RPMI7951 (cell line): ENCODE measurements at regions not wholly inside any gene's neighbourhood (a gene's known extent, or its start where the extent isn't known, plus 50 kb on each side); places are given as distances from the start of the nearest gene placed in this dataset.

Source experiments
- DNase-seq: peaks from one replicate; pipeline ENCODE4 v3.0.0-alpha.2; 2012; ENCODE audit warnings: low read depth

DNA sequence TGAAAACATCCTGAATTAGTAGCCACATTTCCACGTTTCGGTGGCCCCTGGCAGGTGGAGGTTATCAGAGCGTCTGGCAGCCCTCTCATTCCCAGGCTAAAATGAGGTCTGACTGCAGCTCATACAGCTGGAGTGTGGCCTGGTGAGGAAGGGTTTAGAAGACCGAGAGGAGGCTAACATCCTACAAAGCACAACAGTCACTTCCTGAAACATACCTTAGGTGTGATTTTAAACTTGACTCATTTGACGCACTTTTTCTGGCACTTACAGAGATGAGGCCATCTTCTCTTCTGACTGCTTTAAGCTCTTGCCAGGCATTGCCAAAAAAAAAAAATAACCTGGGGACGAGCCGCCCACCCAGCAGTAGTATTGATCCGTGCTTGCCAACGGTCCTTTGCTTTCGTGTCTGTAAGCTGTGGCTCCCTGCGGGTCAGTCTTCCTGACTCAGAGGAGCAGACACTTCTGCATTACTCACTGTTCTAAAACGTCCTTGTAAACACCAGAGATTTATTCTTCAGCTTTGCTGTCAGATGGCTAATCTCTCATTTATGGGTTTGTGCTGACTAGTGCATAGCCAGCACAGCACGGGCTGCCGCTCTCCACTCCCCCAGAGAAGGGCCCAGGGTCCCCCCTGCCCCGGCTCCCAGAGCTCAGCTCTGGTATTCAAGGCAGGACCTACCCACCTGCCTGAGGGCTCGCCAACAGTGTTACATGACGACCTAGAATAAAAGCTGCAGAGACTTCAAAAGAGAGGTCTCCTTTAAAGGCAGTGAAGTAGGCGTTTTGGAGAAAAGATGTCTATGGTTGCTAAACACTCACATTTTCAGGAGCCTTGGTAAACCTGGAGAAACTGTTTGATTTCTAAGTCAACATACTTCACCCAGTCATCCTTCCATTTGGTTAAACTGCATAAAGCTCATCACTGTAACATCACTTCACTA, 78.5 kb upstream of the FRMD1 start:
- DNase-seq, result no peak

DNA sequence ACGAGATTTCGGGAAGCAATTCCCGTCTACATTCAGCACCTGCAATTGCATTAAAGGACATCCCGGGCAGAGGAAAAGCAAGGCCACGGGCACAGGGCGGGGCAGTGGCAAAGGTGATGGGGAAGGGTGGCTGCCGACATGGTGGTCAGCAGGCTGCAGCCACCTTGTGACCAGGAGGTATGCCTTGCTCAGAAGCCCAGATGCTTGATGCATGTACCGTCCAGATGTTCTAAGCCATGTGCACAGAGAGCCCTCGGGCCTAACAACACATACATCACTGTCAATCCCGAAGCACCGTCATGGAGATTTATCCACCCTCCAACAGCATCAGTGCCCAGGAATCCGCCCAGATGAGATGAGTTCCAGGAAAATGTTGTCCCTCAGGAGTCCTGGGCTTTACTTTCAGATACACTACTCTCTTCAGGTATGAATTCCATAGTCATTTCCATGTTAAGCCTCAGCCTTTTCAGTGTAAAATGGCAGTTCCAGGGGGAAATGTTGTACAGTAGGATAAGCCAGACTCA, 77.8 kb upstream of the FRMD1 start:
- DNase-seq, result no peak

DNA sequence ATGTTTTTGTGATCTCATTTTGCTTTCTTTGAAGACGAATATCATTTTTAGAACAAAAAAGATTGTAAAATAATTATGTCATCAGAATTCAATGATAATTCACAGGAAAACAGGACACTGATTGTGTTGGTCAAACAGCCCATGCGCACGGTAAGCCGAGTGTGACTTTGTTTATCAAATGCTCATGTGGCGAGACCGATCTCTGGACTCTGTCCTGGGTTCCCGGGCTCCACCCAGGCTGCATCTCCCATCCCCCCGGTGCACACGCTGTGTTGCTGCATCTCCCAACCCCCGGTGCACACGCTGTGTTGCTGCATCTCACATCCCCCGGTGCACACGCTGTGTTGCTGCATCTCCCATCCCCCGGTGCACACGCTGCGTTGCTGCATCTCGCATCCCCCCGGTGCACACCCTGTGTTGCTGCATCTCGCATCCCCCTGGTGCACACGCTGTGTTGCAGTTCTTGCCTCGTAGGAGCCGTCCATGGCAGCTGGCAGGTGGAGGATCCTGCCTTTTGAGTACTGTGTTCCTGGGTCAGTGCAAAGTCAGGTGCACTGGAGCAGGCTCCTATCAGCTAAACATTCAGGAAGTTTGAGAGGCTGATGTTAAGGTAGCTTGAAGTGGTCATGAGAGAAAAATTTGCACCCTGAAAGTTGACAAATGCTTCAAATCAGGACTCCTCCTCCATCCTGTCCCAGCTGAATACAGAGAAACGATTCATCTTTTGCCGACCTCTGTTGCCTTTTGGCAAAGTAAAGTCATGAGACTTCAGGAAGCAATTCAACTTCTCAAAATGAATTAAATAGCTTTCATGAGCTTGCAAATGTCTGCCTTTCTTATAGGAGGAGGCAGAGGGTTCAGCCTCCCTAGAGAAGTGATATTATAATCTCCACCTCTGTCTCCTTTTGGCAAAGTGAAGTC, 77.1 kb upstream of the FRMD1 start:
- DNase-seq, result no peak

DNA sequence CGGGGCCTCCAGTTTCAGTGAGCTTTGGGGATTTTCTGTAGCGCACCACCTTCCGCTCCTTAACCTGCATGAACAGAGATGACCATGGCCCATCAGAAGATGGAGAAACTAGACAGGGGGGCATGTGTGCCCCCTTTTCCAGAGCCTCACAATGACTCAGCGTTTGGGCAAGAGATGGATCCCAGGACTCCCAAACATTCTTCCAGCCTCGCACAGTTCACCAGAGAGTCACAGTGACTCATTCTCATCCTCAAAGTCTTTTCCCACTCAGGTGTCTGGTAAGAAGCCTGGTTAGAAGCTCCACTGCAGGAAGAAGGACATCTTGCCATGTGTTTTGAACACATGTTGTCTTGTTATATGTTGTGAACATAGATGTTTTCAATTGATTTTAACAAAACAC, 76.2 kb upstream of the FRMD1 start:
- DNase-seq, result no peak

DNA sequence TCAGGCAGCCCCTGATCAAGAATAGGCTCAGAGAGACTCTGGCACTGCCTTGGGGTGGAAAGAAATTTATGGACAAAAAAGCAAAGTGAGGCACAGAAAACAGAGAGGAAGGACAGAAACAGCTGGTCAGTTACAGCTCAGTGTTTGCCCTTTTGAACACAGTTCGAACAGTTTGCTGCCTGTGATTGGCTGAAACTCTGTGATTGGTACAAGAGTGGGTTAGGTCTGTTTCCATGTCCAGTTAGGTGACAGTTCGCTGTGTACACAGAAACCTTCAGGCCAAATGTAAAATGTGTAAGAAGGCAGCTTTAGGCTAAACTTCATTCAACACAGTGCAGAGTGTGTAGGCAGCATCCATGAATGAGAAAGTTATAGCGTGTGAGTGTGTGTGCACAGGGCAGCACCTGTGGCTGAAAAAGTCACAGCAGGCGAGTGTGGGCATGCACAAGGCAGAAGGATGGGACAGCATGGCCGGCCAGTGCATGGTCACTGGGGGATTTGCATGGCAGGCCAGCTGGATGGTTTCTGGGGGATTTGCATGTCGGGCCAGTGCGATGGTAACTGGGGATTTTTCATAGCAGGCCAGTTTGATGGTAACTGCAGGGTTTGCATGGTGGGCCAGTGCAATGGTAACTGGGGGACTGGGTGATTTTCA, 75.4 kb upstream of the FRMD1 start:
- no peak for DNase-seq

DNA sequence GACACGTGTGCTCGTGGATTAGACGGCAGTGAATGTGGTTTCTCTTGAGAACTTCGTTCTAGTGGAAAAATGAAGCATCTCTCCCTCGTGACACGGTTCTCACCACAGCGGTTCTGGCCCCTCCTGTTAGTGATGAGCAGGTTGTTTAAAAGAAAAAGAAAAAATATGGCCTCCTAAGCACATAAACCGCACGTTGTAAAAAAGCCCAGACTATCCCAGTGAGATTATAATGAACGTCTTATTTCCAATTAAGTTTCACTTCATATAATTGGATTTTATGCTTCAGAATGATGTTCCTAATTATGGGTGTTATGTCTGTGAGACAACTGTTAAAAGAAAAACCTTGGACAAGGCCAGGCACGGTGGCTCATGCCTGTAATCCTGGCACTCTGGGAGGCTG, 74.5 kb upstream of the FRMD1 start:
- DNase-seq, result no peak

DNA sequence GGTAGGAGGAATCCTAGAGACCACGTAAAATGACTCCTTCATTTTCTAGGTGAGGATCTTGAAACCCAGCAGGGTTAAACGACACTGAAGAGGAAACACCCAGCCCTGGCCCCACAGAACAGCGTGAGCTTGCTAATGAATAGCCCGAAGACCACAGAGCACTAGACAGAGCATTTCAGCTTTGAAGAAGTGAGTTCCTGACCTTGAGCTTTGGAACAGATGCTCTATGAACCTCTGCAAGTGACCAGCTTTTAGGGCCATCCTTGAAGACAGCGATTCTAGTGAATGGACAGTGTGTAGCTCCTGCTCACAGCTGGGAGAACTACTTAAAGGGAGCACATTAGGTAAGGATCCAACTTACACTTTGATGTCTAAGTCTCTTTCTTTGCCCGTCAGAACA, 74.0 kb upstream of the FRMD1 start:
- DNase-seq, result no peak

DNA sequence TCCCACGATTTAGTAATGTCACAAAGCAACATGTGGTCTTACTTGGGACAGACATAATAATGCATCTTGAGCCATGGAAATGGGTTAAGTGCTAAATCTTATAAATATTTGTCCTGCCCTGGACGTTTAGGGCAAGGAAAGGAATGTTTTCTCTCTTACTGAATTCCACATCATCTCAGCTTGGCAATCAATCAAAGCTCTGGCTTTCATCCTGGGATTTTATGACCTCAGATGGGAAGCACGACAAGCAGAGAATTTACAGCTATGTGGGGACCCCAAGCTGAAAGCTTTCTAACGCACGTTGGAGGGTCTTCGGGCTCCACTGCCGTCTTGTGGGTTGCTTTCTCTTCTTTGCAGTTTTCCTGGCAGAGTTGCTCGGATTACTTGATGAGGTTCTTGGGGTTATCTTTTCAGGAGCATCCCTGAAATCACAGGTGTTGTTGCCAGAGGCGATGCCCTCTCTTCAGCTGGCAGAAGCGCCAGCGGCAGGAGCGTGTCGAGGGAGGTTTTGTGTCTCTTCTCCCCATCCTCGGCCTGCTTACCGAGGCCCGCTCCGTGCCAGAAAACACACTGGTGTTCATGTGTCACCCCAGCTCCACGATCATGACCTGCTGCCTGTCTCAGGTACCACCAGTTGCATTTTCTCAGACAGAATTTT, 73.4 kb upstream of the FRMD1 start:
- no peak for DNase-seq

DNA sequence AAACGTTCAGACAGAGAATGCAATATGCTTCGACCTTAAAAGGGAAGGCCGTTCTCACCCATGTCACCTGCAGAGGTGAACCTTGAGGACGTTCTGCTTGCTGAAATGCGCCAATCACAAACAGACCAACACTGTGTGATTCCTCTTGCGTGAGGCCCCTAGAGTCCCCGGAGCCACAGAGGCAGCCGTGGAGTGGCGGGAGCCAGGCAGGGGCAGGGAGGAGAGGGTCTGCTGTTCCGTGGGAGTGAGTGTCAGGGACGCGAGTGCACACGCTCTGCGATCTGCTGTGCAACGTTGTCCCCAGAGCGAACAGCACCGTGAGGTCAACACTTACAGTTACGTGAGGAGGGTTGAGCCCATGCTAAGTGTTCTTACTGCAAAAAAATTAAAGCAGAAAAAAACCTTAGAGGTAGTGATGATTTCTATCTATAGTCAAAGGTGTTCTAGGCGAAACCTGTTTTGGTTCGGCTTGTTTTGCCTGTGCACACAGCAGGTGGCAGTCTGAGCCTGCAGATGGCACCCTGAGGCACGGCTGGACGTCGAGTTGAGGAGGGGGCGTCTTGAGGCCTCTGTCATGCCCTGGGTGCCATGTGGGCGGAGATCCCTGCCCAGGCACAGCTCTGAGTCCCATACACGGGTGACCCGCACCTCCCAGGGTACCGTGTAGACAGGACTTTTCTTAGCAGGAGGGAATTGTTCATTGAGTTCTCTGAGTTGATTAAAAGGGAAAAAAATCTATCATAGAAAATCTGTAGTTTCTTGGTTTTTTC, 71.7 kb upstream of the FRMD1 start:
- no peak for DNase-seq

DNA sequence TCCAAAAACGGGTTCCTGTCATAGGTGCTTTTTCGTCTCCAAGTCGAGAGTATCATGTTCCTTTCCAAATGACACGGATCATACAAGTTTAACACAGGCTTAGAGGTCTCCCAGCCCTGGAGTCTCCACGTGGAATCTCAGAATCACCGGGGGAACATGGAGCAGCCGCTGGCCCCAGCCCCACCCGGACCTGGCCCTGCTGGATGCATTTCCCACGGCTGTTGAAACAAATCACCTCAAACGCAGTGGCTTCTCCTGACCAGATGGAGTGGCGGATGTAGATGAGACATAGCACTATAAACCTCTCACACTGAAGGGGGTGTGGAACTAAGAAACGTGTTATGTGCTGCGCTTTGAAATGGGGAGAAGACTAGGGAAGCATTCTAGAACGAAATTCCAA, 70.0 kb upstream of the FRMD1 start:
- no peak for DNase-seq

DNA sequence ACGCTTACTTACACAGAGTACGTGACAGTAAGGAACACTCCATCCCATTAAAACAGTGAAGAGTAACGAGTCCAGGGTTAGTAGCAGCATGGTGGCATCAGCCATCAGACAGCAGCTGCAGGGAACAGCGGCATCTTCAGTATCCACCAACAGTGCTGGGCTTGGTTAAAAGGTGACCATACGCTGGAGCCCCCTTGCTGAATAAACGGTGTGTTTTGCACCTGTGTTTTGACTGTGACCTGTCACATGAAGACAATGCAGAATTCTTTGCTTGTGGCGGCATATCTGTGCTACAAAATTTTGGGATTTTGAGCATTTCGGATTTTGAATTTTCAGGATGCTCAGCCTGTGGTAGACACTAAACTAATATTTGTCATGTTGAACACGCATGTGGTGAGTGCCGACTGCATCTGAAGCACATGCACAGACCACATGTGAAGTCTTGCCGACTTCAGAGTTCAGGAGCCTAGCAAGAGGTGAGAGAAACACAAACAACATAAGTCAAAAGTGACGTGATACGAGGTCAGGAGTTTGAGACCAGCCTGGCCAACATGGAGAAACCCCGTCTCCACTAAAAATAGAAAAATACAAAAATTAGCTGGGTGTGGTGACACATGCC, 69.3 kb upstream of the FRMD1 start:
- no peak for DNase-seq

DNA sequence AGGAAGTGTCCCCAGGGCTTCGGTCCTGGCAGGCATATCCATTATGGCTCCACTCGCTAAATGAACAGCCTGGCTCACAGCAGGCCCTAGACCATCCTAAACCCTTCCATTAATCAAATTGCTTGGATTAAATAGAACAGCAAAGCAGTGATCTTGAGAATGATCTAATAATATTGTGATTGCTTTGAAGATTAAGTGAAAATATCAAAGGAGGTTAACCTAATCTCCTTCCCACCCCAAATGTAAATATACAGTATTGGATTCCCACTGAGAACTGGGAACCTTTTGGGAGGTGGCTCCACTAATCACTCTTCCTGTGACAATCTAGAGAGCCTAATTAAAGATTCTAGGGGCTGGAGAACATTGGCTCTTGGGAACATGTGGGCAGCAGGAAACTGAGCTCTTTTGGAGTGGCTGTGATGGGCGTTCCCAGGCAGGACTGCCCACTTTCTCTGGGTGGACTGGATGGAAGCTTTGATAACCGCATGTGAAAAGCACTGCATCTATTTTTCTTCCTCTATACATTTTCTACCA, 68.3 kb upstream of the FRMD1 start:
- no peak for DNase-seq

DNA sequence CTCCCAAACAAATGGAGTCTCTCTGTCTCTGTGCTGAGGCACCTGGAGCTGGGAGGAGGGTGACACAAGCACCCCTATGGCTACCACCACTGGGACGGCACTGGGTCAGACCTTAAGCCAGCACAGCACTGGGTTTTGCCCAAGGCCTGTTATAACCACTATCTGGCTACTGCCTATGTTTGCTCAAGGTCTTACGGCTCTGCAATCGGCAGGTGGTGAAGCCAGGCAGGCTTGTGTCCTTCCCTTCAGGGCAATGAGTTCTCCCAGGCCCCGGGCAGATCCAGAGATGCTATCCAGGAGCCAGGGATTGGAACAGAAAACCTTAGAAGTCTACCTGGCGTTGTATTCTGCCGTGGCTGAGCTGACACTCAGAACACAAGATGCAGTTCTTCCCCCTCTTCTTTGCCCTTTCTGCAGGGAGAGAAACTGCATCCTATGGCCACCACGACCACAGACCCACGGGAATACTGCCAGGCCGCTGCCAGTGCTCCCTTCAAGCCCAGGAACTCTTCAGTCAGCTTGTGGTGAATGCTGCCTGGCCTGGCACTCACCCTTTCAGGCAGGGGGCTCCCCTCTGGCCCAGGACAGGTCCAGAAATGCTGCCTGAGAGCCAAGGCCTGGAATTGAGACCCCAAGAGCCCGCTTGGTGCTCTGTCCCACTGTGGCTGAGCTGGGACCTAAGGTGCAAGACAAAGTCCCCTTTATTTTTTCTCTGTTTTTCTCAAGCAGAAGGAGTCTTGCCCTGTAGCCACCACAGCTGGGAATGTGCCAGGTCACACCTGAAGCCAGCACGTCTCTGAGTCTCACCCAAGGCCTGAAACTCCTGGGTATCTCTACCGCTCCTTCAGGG, 67.0 kb upstream of the FRMD1 start:
- DNase-seq, result no peak

DNA sequence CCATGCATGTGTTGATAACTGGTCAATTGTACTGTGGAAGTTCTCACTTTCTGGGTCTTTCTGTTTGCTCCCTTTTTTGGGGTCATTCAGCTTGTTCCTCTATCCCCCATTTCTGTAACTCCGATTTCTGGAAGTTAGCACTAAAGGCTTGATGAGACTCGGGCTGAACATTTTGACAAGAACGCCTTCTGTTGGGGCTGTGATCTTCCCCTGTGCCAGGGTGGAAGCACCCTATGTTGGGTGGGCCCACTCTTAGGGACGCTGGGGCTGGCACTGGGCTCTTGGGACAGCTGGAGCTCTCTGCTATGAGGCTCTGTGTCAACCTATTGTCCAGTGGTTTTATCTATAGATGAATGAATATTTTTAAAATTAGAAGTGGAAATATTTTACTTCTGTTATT, 60.1 kb upstream of the FRMD1 start:
- DNase-seq, result no peak

DNA sequence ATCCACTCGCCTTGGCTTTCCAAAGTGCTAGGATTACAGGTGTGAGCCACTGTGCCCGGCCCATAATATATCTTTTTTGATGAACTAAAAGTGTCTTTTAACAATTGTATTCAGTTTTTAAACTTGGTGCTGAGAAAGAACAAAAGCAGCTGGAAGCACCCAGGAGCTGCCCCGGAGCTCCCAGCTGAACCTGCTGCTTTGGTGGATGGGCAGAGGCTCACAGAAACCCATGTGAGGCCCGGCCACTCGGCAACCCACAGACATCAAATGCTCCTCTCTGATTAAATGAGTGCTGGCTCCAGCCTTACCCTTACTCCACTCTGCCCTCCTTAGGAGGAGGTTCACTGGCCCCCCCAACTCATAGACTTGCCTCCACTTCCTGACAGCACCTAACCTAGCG, 59.4 kb upstream of the FRMD1 start:
- DNase-seq, result no peak

DNA sequence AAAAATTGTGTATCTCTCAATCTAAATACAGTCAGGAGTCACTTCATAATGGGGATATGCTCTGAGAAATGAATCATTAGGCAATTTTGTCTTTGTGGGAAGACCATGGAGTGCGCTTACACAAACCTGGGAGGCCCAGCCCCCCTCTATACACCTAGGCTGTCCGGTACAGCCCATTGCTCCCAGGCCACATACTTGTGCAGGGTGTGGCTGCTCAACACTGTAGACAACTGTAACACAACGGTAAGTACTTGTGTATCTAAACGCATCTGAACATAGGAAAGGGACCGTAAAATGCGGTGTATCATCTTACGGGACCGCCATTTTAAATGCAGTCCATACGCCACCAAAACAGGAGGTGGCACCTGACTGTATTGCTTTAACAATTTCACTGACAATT, 58.0 kb upstream of the FRMD1 start:
- no peak for DNase-seq

DNA sequence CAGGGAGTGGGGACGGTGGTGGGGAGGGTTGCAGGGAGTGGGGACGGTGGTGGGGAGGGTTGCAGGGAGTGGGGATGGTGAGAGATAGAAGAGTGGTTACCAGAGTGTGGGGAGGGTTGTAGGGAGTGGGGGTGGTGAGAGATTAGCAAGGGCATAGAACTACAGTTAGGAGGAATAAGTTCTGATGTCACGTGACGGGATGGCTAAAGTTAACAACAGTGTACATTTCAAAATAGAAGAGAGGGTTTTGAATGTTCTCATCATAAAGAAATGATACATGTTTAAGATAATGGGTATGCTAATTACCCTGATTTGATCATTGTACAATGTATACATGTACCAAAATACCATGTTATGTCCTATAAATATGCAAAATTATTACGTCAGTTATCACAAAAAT, 57.6 kb upstream of the FRMD1 start:
- no peak for DNase-seq

DNA sequence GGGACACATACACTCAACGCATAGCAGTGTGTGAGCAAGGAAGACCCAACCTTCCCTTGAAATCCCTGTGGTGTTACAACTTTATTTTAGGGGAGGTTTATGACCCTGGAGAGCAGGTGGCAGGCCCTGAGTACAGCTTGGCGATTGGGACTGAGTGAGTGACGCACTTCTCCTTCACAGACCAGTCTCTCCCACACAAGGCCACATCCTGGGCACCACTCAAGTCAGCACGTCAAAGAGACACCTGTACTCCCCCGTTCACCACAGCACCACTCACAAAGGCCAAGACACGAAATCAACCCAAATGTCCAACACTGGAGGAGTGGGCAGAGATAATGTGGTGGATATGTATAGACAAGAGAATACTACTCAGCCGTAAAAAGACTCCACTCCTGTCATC, 57.0 kb upstream of the FRMD1 start:
- DNase-seq, result no peak

DNA sequence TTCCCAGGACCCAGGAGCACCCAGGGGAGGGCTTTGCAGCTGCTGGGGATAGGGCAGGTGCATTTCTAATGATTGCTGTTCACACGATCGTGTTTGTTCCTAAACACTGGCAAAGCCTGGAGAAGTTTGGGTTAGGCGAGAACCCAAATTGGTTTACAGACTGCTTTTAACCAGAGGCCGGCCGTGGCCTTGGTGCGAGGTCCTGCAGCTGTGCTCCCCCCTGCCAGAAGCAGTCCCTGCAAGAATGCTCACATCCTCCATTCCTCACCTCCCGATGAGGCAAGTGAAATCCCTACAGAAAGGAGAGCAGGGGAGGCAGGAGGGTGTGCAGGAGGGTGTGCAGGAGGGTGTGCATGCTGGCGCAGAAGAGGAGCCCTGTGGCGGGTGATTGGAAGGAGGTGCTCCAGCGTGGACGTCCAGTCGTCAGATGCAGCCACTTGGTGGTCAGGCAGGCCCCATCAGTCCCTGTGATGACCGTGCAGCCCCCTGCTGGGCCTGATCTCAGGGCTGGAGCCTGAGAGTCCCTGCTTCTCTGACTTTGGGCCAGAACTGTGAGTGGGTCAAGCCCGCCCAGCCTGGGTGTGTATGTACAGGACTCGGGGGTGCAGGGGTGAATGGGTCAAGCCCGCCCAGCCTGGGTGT, 55.7 kb upstream of the FRMD1 start:
- no peak for DNase-seq
